SK-N-SH (cell line): ENCODE measurements at regions not wholly inside any gene's neighbourhood (a gene's known extent, or its start where the extent isn't known, plus 50 kb on each side); places are given as distances from the start of the nearest gene placed in this dataset.

ENCODE experiments used
- CTCF ChIA-PET: fragments of 300-600, 350-600 bp; formaldehyde crosslinking; extraction: SDS; loops from one replicate; lab custom pipeline; 2021; lab: Yijun Ruan, JAX
- POLR2A ChIA-PET: fragments of 350-600 bp; sonication (Branson Sonifier 250); formaldehyde crosslinking; extraction: SDS; loops from one replicate; lab custom pipeline; 2020; ENCODE audit warnings: antibody characterized with exemption, inconsistent platforms; lab: Yijun Ruan, JAX
- DNase-seq: peaks from one replicate; pipeline ENCODE4 v3.0.0; 2012
- H2AFZ ChIP-seq: fragments of 200-600 bp; sonication (generic); 2 replicates; pipeline ENCODE4 v1.8.1; 2016; ENCODE audit warnings: antibody characterized with exemption, mild to moderate bottlenecking, low read depth
- H3F3A ChIP-seq: fragments of 200-600 bp; sonication (generic); replicated peaks from 2 replicates; pipeline ENCODE3; 2016; ENCODE audit warnings: antibody characterized with exemption, mild to moderate bottlenecking; ENCODE audit not compliant: insufficient read depth
- H3K27ac ChIP-seq, 2 experiments: fragments of 200-500 bp in 1 of 2; fragments of 200-600 bp in 1 of 2; sonication (Bioruptor generic) in 1 of 2; sonication (generic), shearing (Covaris generic) in 1 of 2; 2 replicates each; pipeline versions ENCODE4 v1.5.1 to v1.6.1; 2014 to 2016; ENCODE audit warnings: low read depth in 2 of 2, inconsistent platforms in 1 of 2, low read length in 1 of 2, mild to moderate bottlenecking in 1 of 2, mixed read lengths in 1 of 2
- H3K27me3 ChIP-seq: fragments of 200-600 bp; sonication (generic), shearing (Covaris generic); 2 replicates; pipeline ENCODE4 v1.6.1; 2016; ENCODE audit warnings: mixed run types; ENCODE audit not compliant: insufficient read depth
- H3K36me3 ChIP-seq, 2 experiments: fragments of 200-500 bp in 1 of 2; fragments of 200-600 bp in 1 of 2; sonication (Bioruptor generic) in 1 of 2; sonication (generic) in 1 of 2; replicated peaks in 1 of 2; 2 replicates each; pipeline versions ENCODE3 to v1.5.1; 2014 to 2016; ENCODE audit warnings: low read length in 1 of 2, mild to moderate bottlenecking in 1 of 2; ENCODE audit not compliant: insufficient read depth in 2 of 2, control insufficient read depth in 1 of 2
- H3K4me1 ChIP-seq, 2 experiments: fragments of 200-500 bp in 1 of 2; fragments of 200-600 bp in 1 of 2; sonication (Bioruptor generic) in 1 of 2; sonication (generic), shearing (Covaris generic) in 1 of 2; 2 replicates each; pipeline versions ENCODE4 v1.5.1 to v1.6.1; 2014 to 2016; ENCODE audit warnings: low read depth in 1 of 2, low read length in 1 of 2, mixed run types in 1 of 2; ENCODE audit not compliant: insufficient read depth in 2 of 2, control insufficient read depth in 1 of 2
- H3K4me2 ChIP-seq: fragments of 200-600 bp; sonication (generic), shearing (Covaris generic); 2 replicates; pipeline ENCODE4 v1.6.1; 2017; ENCODE audit warnings: mixed run types
- H3K4me3 ChIP-seq, 2 experiments: fragments of 200-500 bp in 1 of 2; fragments of 200-600 bp in 1 of 2; sonication (Bioruptor generic) in 1 of 2; sonication (generic), shearing (Covaris generic) in 1 of 2; 2 replicates each; pipeline versions ENCODE4 v1.5.1 to v1.8.1; 2014 to 2016; ENCODE audit warnings: low read depth in 2 of 2, inconsistent platforms in 1 of 2, low read length in 1 of 2, mild to moderate bottlenecking in 1 of 2, mixed read lengths in 1 of 2, moderate library complexity in 1 of 2
- H3K79me2 ChIP-seq: fragments of 200-600 bp; sonication (generic); 2 replicates; pipeline ENCODE4 v1.8.1; 2017; ENCODE audit warnings: mild to moderate bottlenecking; ENCODE audit not compliant: insufficient read depth
- H3K9ac ChIP-seq: fragments of 200-600 bp; sonication (generic); 2 replicates; pipeline ENCODE4 v1.6.1; 2017; ENCODE audit warnings: mixed run types
- H3K9me2 ChIP-seq: fragments of 200-600 bp; sonication (generic); 2 replicates; pipeline ENCODE4 v1.6.1; 2017; ENCODE audit warnings: mixed run types
- H3K9me3 ChIP-seq: fragments of 200-600 bp; sonication (generic); 2 replicates; pipeline ENCODE4 v1.6.1; 2017; ENCODE audit warnings: mixed run types, mild to moderate bottlenecking, moderate library complexity
- H4K20me1 ChIP-seq: fragments of 200-600 bp; sonication (generic); 2 replicates; pipeline ENCODE4 v1.6.1; 2017; ENCODE audit warnings: mild to moderate bottlenecking, mixed run types; ENCODE audit not compliant: insufficient read depth
- CTCF ChIP-seq: fragments of 200-600 bp; sonication (generic); IDR thresholded peaks from 2 replicates; pipeline ENCODE4 v1.6.1; 2017; ENCODE audit warnings: antibody characterized with exemption, mild to moderate bottlenecking, moderate library complexity
- ELF1 ChIP-seq: IDR thresholded peaks from 2 replicates; pipeline ENCODE4 v1.4.0; 2012
- EP300 ChIP-seq, 2 experiments: IDR thresholded peaks; 2 replicates each; pipeline versions ENCODE4 v1.4.0 to v1.6.1; 2012; ENCODE audit warnings: borderline replicate concordance in 1 of 2, low read depth in 1 of 2, low read length in 1 of 2
- EZH2phosphoT487 ChIP-seq: fragments of 200-600 bp; sonication (generic); IDR thresholded peaks from 2 replicates; pipeline ENCODE4 v1.6.1; 2017; ENCODE audit warnings: low read depth, mixed run types, mild to moderate bottlenecking, antibody characterized with exemption, moderate library complexity, borderline replicate concordance
- GABPA ChIP-seq: IDR thresholded peaks from 2 replicates; pipeline ENCODE4 v1.4.0; 2012; ENCODE audit warnings: low read depth, mild to moderate bottlenecking
- GATA2 ChIP-seq: sonication (generic); formaldehyde crosslinking; IDR thresholded peaks from 2 replicates; pipeline ENCODE4 v1.5.0; 2020; ENCODE audit warnings: mild to moderate bottlenecking, missing genetic modification reagents
- JUND ChIP-seq: IDR thresholded peaks from 2 replicates; pipeline ENCODE4 v1.4.0; 2012
- MXI1 ChIP-seq: IDR thresholded peaks from 2 replicates; pipeline ENCODE4 v1.6.1; 2012; ENCODE audit warnings: mild to moderate bottlenecking, low read depth, low read length, improper control_type of control experiment
- NRF1 ChIP-seq: IDR thresholded peaks from 2 replicates; pipeline ENCODE4 v1.6.1; 2012; ENCODE audit warnings: low read depth, mild to moderate bottlenecking, low read length
- RFX5 ChIP-seq: IDR thresholded peaks from 2 replicates; pipeline ENCODE4 v1.6.1; 2012; ENCODE audit warnings: mild to moderate bottlenecking, improper control_type of control experiment, low read length
- RXRA ChIP-seq: IDR thresholded peaks from 2 replicates; pipeline ENCODE4 v1.4.0; 2012; ENCODE audit warnings: low read depth, mild to moderate bottlenecking, borderline replicate concordance
- SMC3 ChIP-seq: IDR thresholded peaks from 2 replicates; pipeline ENCODE4 v1.6.1; 2012; ENCODE audit warnings: low read depth, low read length, improper control_type of control experiment
- TAF1 ChIP-seq: IDR thresholded peaks from 2 replicates; pipeline ENCODE4 v1.6.1; 2012; ENCODE audit warnings: low read depth, mild to moderate bottlenecking, low read length, moderate library complexity, borderline replicate concordance
- TEAD4 ChIP-seq: IDR thresholded peaks from 2 replicates; pipeline ENCODE4 v1.4.0; 2012; ENCODE audit warnings: mild to moderate bottlenecking, borderline replicate concordance; ENCODE audit not compliant: insufficient read depth
- WGBS: methylation state at CpG from one replicate; pipeline ENCODE4 v1.1.6; 2017; ENCODE audit warnings: low lambda C conversion rate; 5-methylcytosine and 5-hydroxymethylcytosine counted together
- TF ChIP-seq, protein P1 (sequence below): IDR thresholded peaks from 2 replicates; pipeline ENCODE4 v1.6.1; 2012; ENCODE audit warnings: mild to moderate bottlenecking, low read depth, low read length, moderate library complexity
- TF ChIP-seq, protein P2 (sequence below): fragments of 150-350 bp; IDR thresholded peaks from 2 replicates; pipeline ENCODE4 v1.6.1; 2017; ENCODE audit warnings: antibody characterized with exemption, low read length, low read depth, borderline replicate concordance
- TF ChIP-seq, protein P3 (sequence below): fragments of 150-350 bp; IDR thresholded peaks from 2 replicates; pipeline ENCODE4 v1.6.1; 2016; ENCODE audit warnings: mild to moderate bottlenecking, low read depth, low read length

GRCh38 chr17:70499067-70499786 lies 329.9 kb downstream of the KCNJ2 start:
- TF ChIP-seq CTCF (no peak), TEAD4 (no peak), RFX5 (no peak), SMC3 (no peak), GABPA (no peak), MXI1 (no peak), TAF1 (no peak), RXRA (no peak), EZH2phosphoT487 (no peak), EP300 (IDR thresholded peaks at IDR 0.05; ENCODE audit: borderline replicate concordance in 1 of 2, low read depth in 1 of 2, low read length in 1 of 2) (no peak), JUND (no peak), GATA2 (CRISPR knock-in tag) (no peak), ELF1 (no peak), NRF1 (no peak)
- TF ChIP-seq, protein P1, sequence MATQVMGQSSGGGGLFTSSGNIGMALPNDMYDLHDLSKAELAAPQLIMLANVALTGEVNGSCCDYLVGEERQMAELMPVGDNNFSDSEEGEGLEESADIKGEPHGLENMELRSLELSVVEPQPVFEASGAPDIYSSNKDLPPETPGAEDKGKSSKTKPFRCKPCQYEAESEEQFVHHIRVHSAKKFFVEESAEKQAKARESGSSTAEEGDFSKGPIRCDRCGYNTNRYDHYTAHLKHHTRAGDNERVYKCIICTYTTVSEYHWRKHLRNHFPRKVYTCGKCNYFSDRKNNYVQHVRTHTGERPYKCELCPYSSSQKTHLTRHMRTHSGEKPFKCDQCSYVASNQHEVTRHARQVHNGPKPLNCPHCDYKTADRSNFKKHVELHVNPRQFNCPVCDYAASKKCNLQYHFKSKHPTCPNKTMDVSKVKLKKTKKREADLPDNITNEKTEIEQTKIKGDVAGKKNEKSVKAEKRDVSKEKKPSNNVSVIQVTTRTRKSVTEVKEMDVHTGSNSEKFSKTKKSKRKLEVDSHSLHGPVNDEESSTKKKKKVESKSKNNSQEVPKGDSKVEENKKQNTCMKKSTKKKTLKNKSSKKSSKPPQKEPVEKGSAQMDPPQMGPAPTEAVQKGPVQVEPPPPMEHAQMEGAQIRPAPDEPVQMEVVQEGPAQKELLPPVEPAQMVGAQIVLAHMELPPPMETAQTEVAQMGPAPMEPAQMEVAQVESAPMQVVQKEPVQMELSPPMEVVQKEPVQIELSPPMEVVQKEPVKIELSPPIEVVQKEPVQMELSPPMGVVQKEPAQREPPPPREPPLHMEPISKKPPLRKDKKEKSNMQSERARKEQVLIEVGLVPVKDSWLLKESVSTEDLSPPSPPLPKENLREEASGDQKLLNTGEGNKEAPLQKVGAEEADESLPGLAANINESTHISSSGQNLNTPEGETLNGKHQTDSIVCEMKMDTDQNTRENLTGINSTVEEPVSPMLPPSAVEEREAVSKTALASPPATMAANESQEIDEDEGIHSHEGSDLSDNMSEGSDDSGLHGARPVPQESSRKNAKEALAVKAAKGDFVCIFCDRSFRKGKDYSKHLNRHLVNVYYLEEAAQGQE, result no peak
- TF ChIP-seq, protein P2, sequence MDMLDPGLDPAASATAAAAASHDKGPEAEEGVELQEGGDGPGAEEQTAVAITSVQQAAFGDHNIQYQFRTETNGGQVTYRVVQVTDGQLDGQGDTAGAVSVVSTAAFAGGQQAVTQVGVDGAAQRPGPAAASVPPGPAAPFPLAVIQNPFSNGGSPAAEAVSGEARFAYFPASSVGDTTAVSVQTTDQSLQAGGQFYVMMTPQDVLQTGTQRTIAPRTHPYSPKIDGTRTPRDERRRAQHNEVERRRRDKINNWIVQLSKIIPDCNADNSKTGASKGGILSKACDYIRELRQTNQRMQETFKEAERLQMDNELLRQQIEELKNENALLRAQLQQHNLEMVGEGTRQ, result no peak
- TF ChIP-seq, protein P3, sequence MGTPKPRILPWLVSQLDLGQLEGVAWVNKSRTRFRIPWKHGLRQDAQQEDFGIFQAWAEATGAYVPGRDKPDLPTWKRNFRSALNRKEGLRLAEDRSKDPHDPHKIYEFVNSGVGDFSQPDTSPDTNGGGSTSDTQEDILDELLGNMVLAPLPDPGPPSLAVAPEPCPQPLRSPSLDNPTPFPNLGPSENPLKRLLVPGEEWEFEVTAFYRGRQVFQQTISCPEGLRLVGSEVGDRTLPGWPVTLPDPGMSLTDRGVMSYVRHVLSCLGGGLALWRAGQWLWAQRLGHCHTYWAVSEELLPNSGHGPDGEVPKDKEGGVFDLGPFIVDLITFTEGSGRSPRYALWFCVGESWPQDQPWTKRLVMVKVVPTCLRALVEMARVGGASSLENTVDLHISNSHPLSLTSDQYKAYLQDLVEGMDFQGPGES, result no peak
- no peak for DNase-seq
- Histone ChIP-seq H3K9me2 (no peaks in the 10 kb centered on the region), H3F3A (no peaks in the 10 kb centered on the region), H3K36me3 (no peaks in the 10 kb centered on the region), H3K9me3 (no peaks in the 10 kb centered on the region), H3K27me3 (no peaks in the 10 kb centered on the region), H4K20me1 (no peaks in the 10 kb centered on the region), H3K9ac (no peak overlapping the region), H2AFZ (no peak overlapping the region), H3K4me1 (no peaks in the 10 kb centered on the region), H3K4me3 (no peak overlapping the region), H3K79me2 (no peaks in the 10 kb centered on the region), H3K4me2 (no peak overlapping the region), H3K27ac (no peak overlapping the region)
- CTCF ChIA-PET, result interaction anchor here (0.7 kb wide), 1 partner anchor 20 kb away, joined by 3 read pairs; no protein-coding TSS in a partner anchor
- POLR2A ChIA-PET, result no interaction called here
- 74% methylated on average over 2 of the region's 2 CpGs for WGBS
